H1 (cell line): ENCODE measurements at regions not wholly inside any gene's neighbourhood (a gene's known extent, or its start where the extent isn't known, plus 50 kb on each side); places are given as distances from the start of the nearest gene placed in this dataset.

Source experiments
- CTCF ChIA-PET: fragments of 300-600 bp; sonication (Branson Sonifier 250); formaldehyde crosslinking; loops from one replicate; lab custom pipeline; 2021; ENCODE audit not compliant: partially characterized antibody; lab: Charles Lee
- POLR2A ChIA-PET: fragments of 300-600 bp; sonication (Branson Sonifier 250); formaldehyde crosslinking; loops from one replicate; lab custom pipeline; 2021; ENCODE audit warnings: inconsistent platforms; ENCODE audit not compliant: partially characterized antibody; lab: Charles Lee
- DNase-seq, 2 experiments: peaks; one replicate each; pipeline versions ENCODE4 v3.0.0 to v3.0.0-alpha.2; 2010 to 2022; ENCODE audit warnings: low spot score in 2 of 2, low read depth in 1 of 2, mixed read lengths in 1 of 2
- FAIRE-seq: peaks from 2 replicates; lab custom pipeline; 2011; peaks lifted over from hg19 to GRCh38; lab: Jason Lieb, UNC
- H2AFZ ChIP-seq: 2 replicates; pipeline ENCODE4 v1.8.1; 2012; ENCODE audit warnings: low read length, inconsistent platforms
- H2AK5ac ChIP-seq: 2 replicates; pipeline ENCODE4 v1.6.1; 2013; ENCODE audit warnings: low read depth, low read length
- H2BK120ac ChIP-seq: replicated peaks from 2 replicates; pipeline ENCODE3; 2013; ENCODE audit warnings: low read depth, low read length, inconsistent platforms
- H2BK12ac ChIP-seq: 2 replicates; pipeline ENCODE4 v1.6.1; 2013; ENCODE audit warnings: low read depth, low read length
- H2BK15ac ChIP-seq: 2 replicates; pipeline ENCODE4 v1.6.1; 2013; ENCODE audit warnings: low read length
- H2BK20ac ChIP-seq: 2 replicates; pipeline ENCODE4 v1.6.1; 2013; ENCODE audit warnings: low read length
- H2BK5ac ChIP-seq: 2 replicates; pipeline ENCODE4 v1.6.1; 2013; ENCODE audit warnings: low read depth, low read length
- H3K14ac ChIP-seq: 2 replicates; pipeline ENCODE4 v1.6.1; 2013; ENCODE audit warnings: inconsistent platforms; ENCODE audit not compliant: insufficient read length
- H3K18ac ChIP-seq: 2 replicates; pipeline ENCODE4 v1.6.1; 2013; ENCODE audit warnings: low read length; ENCODE audit errors: extremely low read depth
- H3K23ac ChIP-seq: 2 replicates; pipeline ENCODE4 v1.6.1; 2013; ENCODE audit warnings: inconsistent platforms; ENCODE audit not compliant: insufficient read length
- H3K23me2 ChIP-seq: 2 replicates; pipeline ENCODE4 v1.6.1; 2013; ENCODE audit warnings: low read depth, low read length
- H3K27ac ChIP-seq: 2 replicates; pipeline ENCODE4 v1.6.1; 2011; ENCODE audit warnings: low read depth, low read length, inconsistent platforms
- H3K27me3 ChIP-seq, 4 experiments: replicated peaks in 1 of 4; 1 replicate in 1 of 4; 2 replicates in 3 of 4; pipeline versions ENCODE4 v1.6.1 to v1.8.1; 2011 to 2013; ENCODE audit warnings: low read length in 3 of 4, mild to moderate bottlenecking in 3 of 4, inconsistent platforms in 2 of 4, mixed read lengths in 2 of 4, moderate library complexity in 1 of 4; ENCODE audit not compliant: control insufficient read depth in 3 of 4, insufficient read depth in 3 of 4; ENCODE audit errors: extremely low read depth in 1 of 4
- H3K36me3 ChIP-seq, 4 experiments: 2 replicates each; pipeline versions ENCODE4 v1.6.1 to v1.8.1; 2011 to 2013; ENCODE audit warnings: mild to moderate bottlenecking in 4 of 4, low read length in 3 of 4, moderate library complexity in 2 of 4, control low read depth in 1 of 4, inconsistent platforms in 1 of 4; ENCODE audit not compliant: insufficient read depth in 4 of 4, control insufficient read depth in 2 of 4
- H3K4ac ChIP-seq: replicated peaks from 2 replicates; pipeline ENCODE3; 2013; ENCODE audit warnings: low read length, low read depth, mixed read lengths, inconsistent platforms; ENCODE audit not compliant: insufficient read length
- H3K4me1 ChIP-seq, 4 experiments: replicated peaks in 1 of 4; 1 replicate in 1 of 4; 2 replicates in 3 of 4; pipeline versions ENCODE4 v1.6.1 to v1.8.1; 2011 to 2013; ENCODE audit warnings: low read length in 3 of 4, inconsistent platforms in 2 of 4, mixed read lengths in 1 of 4; ENCODE audit not compliant: insufficient read depth in 4 of 4, control insufficient read depth in 3 of 4
- H3K4me2 ChIP-seq, 2 experiments: 2 replicates each; pipeline versions ENCODE4 v1.6.1 to v1.8.1; 2011 to 2013; ENCODE audit warnings: low read depth in 2 of 2, low read length in 2 of 2, control low read depth in 1 of 2, inconsistent platforms in 1 of 2, mild to moderate bottlenecking in 1 of 2; ENCODE audit not compliant: insufficient read depth in 1 of 2
- H3K4me3 ChIP-seq, 4 experiments: fragments of 200-600, 300-600 bp in 1 of 4; sonication (generic), shearing (Covaris generic), sonication (Bioruptor Twin) in 1 of 4; 2 replicates each; pipeline versions ENCODE4 v1.5.1 to v1.8.1; 2011 to 2016; ENCODE audit warnings: low read length in 4 of 4, low read depth in 3 of 4, control low read depth in 2 of 4, inconsistent platforms in 2 of 4, mild to moderate bottlenecking in 2 of 4, mixed read lengths in 1 of 4, moderate library complexity in 1 of 4; ENCODE audit not compliant: insufficient read depth in 2 of 4; ENCODE audit errors: extremely low read depth in 1 of 4
- H3K56ac ChIP-seq: replicated peaks from 2 replicates; pipeline ENCODE3; 2013; ENCODE audit warnings: low read depth, mild to moderate bottlenecking, mixed read lengths, low read length, inconsistent platforms; ENCODE audit not compliant: insufficient read length
- H3K79me1 ChIP-seq: 2 replicates; pipeline ENCODE4 v1.6.1; 2013; ENCODE audit warnings: low read depth, low read length, control low read depth
- H3K79me2 ChIP-seq, 2 experiments: 2 replicates each; pipeline versions ENCODE4 v1.6.1 to v1.8.1; 2012 to 2013; ENCODE audit warnings: low read length in 2 of 2, mild to moderate bottlenecking in 2 of 2, inconsistent platforms in 1 of 2; ENCODE audit not compliant: insufficient read depth in 2 of 2, control insufficient read depth in 1 of 2
- H3K9ac ChIP-seq, 4 experiments: replicated peaks in 1 of 4; 1 replicate in 1 of 4; 2 replicates in 3 of 4; pipeline versions ENCODE4 v1.6.1 to v1.8.1; 2011 to 2013; ENCODE audit warnings: low read depth in 3 of 4, low read length in 3 of 4, control low read depth in 2 of 4, mild to moderate bottlenecking in 2 of 4, moderate library complexity in 2 of 4, inconsistent platforms in 1 of 4; ENCODE audit errors: extremely low read depth in 1 of 4
- H3K9me3 ChIP-seq, 2 experiments: 2 replicates each; pipeline versions ENCODE4 v1.6.1 to v1.8.1; 2012 to 2013; ENCODE audit warnings: mild to moderate bottlenecking in 2 of 2, moderate library complexity in 2 of 2, control low read depth in 1 of 2, inconsistent platforms in 1 of 2, low read depth in 1 of 2, low read length in 1 of 2, mixed read lengths in 1 of 2; ENCODE audit not compliant: insufficient read depth in 2 of 2
- H4K20me1 ChIP-seq, 2 experiments: replicated peaks in 1 of 2; 2 replicates each; pipeline versions ENCODE3 to v1.8.1; 2011 to 2013; ENCODE audit warnings: inconsistent platforms in 2 of 2, low read length in 2 of 2, mild to moderate bottlenecking in 1 of 2; ENCODE audit not compliant: insufficient read depth in 2 of 2, control insufficient read depth in 1 of 2
- H4K5ac ChIP-seq: 2 replicates; pipeline ENCODE4 v1.6.1; 2013; ENCODE audit warnings: low read length, low read depth, mixed read lengths, inconsistent platforms; ENCODE audit not compliant: insufficient read length
- H4K8ac ChIP-seq: 2 replicates; pipeline ENCODE4 v1.8.0; 2013; ENCODE audit warnings: mild to moderate bottlenecking, moderate library complexity, low read length, inconsistent platforms; ENCODE audit not compliant: insufficient read depth; ENCODE audit errors: extremely low read depth
- H4K91ac ChIP-seq: replicated peaks from 2 replicates; pipeline ENCODE3; 2013; ENCODE audit warnings: low read length, mixed read lengths, inconsistent platforms; ENCODE audit not compliant: insufficient read length
- CBX8 ChIP-seq: fragments of 300-800, 300-1000 bp; sonication (generic); IDR thresholded peaks from 2 replicates; pipeline ENCODE4 v1.7.1; 2016; ENCODE audit warnings: low read depth, low read length, borderline replicate concordance
- CTCF ChIP-seq, 3 experiments: IDR thresholded peaks; 1 replicate in 2 of 3; 2 replicates in 1 of 3; pipeline versions ENCODE4 v1.5.1 to v1.6.1; 2011; ENCODE audit warnings: low read length in 3 of 3, mild to moderate bottlenecking in 3 of 3, inconsistent platforms in 2 of 3, low read depth in 1 of 3, moderate library complexity in 1 of 3; ENCODE audit not compliant: insufficient read depth in 1 of 3; ENCODE audit errors: control extremely low read depth in 1 of 3
- FOSL1 ChIP-seq: IDR thresholded peaks from 2 replicates; pipeline ENCODE4 v1.6.1; 2011; ENCODE audit warnings: mild to moderate bottlenecking, low read depth, low read length, moderate library complexity; ENCODE audit not compliant: insufficient read depth
- JUN ChIP-seq: IDR thresholded peaks from 2 replicates; pipeline ENCODE4 v1.6.1; 2011; ENCODE audit warnings: low read depth, mild to moderate bottlenecking, improper control_type of control experiment, low read length
- KDM5A ChIP-seq: fragments of 200-600 bp; IDR thresholded peaks from 2 replicates; pipeline ENCODE4 v1.7.1; 2012; ENCODE audit warnings: mild to moderate bottlenecking, low read length, inconsistent platforms, mixed read lengths
- PHF8 ChIP-seq: fragments of 200-600 bp; sonication (generic); conservative IDR thresholded peaks from 2 replicates; pipeline ENCODE4 v1.7.1; 2012; ENCODE audit warnings: low read depth, mild to moderate bottlenecking, inconsistent platforms, low read length, moderate library complexity
- SAP30 ChIP-seq: fragments of 300-600 bp; sonication (generic); IDR thresholded peaks from 2 replicates; pipeline ENCODE4 v1.7.1; 2012; ENCODE audit warnings: low read length, moderate library complexity, mild to moderate bottlenecking, inconsistent platforms; ENCODE audit not compliant: insufficient read depth, insufficient replicate concordance
- WGBS, 2 experiments: shearing (Covaris generic) in 1 of 2; methylation state at CpG; one replicate each; pipeline versions ENCODE4 v1.1.6 to v1.1.7; 2013 to 2015; ENCODE audit warnings: low lambda C conversion rate in 2 of 2, mixed read lengths in 2 of 2, inconsistent platforms in 1 of 2, low coverage in 1 of 2, missing lambda C conversion rate in 1 of 2; ENCODE audit not compliant: insufficient replicate concordance in 2 of 2, insufficient coverage in 1 of 2, insufficient read length in 1 of 2; ENCODE audit errors: extremely low coverage in 1 of 2, missing lambda C conversion rate in 1 of 2; 5-methylcytosine and 5-hydroxymethylcytosine counted together

- H2BK5ac ChIP-seq: peak overlapping the region; percentile 38; the same call in 1 of the 2 replicates
- H3K79me2 ChIP-seq: no peaks in the 10 kb centered on the region
- peak overlapping the region; percentile 85; the same call in 1 of the 2 replicates for H2BK12ac ChIP-seq
- peak; percentile 24 for FAIRE-seq
- H3K4me1 ChIP-seq: peaks cover 2 to 8% (median 3%) of the 10 kb centered on the region in 4 experiments; a peak in 5 of 7 replicates
- 0 out of 2 replicates have a peak overlapping the region, but pooled peaks have one; percentile 29 for H2BK20ac ChIP-seq
- no peak overlapping the region for H4K5ac ChIP-seq
- H2AK5ac ChIP-seq: no peak overlapping the region
- no peak for DNase-seq
- H3K9me3 ChIP-seq: no peaks in the 10 kb centered on the region
- peak overlapping the region in 1 of 2 experiments; percentile 21; a peak in 1 of 4 replicates for H3K4me2 ChIP-seq
- H4K8ac ChIP-seq: no peak overlapping the region
- H2BK120ac ChIP-seq: no peak overlapping the region
- no peak overlapping the region for H3K9ac ChIP-seq
- H4K91ac ChIP-seq: no peak overlapping the region
- H2AFZ ChIP-seq: peak overlapping the region; percentile 44; the same call in 1 of the 2 replicates
- no peak overlapping the region for H3K18ac ChIP-seq
- no peak overlapping the region for H3K4me3 ChIP-seq
- no peak overlapping the region for H2BK15ac ChIP-seq
- 69% methylated on average over 10 of the region's 10 CpGs; no CpG with 5 or more reads in 1 of the 2 experiments for WGBS, 2 experiments
- POLR2A ChIA-PET: interaction anchor here (1.1 kb wide), 1 partner anchor 9 kb away, joined by 3 read pairs; no protein-coding TSS in a partner anchor
- no peak overlapping the region for H3K27ac ChIP-seq
- H3K36me3 ChIP-seq: no peaks in the 10 kb centered on the region
- no peak overlapping the region for H3K4ac ChIP-seq
- H3K27me3 ChIP-seq: no peaks in the 10 kb centered on the region; a peak in 1 of 7 replicates
- H3K79me1 ChIP-seq: no peaks in the 10 kb centered on the region
- H3K23me2 ChIP-seq: no peaks in the 10 kb centered on the region
- CTCF ChIA-PET: no interaction called here
- H3K56ac ChIP-seq: no peak overlapping the region
- H3K14ac ChIP-seq: no peak overlapping the region
- TF ChIP-seq FOSL1 (no peak), JUN (no peak), SAP30 (no peak), KDM5A (no peak), CBX8 (no peak), PHF8 (no peak), CTCF (IDR thresholded peaks at IDR 0.05; ENCODE audit: control extremely low read depth in 1 of 3, insufficient read depth in 1 of 3, low read depth in 1 of 3, low read length in 3 of 3) (no peak)
- TF ChIP-seq, all 59 proteins: peak for 0
- H4K20me1 ChIP-seq: no peaks in the 10 kb centered on the region
- no peak overlapping the region for H3K23ac ChIP-seq
These were observed 676.7 kb upstream of the LCORL start for GRCh38 chr4:18698119-18698883.
